ENCODE measurements at regions not wholly inside any gene's neighbourhood (a gene's known extent, or its start where the extent isn't known, plus 50 kb on each side); places are given as distances from the start of the nearest gene placed in this dataset.

DNA sequence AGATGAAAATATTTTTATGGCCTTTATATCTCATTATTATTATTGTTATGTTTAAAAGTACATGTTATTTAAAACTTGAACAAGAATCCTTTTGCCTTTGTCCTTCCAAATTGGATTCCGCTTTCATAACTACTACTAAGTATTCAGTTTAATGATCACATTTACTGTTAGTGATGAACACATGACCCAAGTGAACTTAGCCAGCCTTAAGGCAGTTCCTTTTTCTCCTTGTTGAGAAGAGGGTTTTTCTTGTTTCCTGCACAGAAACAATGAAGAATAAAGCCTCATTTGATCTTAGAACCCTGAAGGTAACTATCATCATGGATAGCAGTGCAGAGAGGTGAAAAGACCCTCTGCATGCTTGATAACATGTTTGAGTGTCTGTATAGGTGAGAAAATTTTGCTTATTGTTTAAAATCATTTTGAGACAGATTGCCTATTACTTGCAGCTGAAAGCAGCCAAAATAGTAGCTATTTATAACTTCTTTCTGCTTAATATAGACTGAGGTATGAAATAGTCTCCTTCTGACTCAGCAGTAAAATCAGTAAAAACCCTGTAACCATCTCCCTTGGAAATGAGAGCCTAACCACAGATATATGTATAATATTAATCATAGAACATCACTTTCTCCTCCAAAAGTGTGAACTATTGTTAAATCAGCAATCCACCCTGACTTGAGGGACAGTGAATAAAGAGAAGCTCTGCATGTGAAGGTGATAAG is 266.2 kb downstream of the SPATA31D1 start (continued):
- TF ChIP-seq, protein P1, sequence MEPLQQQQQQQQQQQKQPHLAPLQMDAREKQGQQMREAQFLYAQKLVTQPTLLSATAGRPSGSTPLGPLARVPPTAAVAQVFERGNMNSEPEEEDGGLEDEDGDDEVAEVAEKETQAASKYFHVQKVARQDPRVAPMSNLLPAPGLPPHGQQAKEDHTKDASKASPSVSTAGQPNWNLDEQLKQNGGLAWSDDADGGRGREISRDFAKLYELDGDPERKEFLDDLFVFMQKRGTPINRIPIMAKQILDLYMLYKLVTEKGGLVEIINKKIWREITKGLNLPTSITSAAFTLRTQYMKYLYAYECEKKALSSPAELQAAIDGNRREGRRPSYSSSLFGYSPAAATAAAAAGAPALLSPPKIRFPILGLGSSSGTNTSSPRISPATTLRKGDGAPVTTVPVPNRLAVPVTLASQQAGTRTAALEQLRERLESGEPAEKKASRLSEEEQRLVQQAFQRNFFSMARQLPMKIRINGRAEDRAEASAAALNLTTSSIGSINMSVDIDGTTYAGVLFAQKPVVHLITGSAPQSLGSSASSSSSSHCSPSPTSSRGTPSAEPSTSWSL (CRISPR knock-in tag; IDR thresholded peaks at IDR 0.05; ENCODE audit: borderline replicate concordance), result no peak
- TF ChIP-seq, protein P2, sequence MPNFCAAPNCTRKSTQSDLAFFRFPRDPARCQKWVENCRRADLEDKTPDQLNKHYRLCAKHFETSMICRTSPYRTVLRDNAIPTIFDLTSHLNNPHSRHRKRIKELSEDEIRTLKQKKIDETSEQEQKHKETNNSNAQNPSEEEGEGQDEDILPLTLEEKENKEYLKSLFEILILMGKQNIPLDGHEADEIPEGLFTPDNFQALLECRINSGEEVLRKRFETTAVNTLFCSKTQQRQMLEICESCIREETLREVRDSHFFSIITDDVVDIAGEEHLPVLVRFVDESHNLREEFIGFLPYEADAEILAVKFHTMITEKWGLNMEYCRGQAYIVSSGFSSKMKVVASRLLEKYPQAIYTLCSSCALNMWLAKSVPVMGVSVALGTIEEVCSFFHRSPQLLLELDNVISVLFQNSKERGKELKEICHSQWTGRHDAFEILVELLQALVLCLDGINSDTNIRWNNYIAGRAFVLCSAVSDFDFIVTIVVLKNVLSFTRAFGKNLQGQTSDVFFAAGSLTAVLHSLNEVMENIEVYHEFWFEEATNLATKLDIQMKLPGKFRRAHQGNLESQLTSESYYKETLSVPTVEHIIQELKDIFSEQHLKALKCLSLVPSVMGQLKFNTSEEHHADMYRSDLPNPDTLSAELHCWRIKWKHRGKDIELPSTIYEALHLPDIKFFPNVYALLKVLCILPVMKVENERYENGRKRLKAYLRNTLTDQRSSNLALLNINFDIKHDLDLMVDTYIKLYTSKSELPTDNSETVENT (CRISPR knock-in tag; IDR thresholded peaks at IDR 0.05), result no peak
- TF ChIP-seq, protein P3, sequence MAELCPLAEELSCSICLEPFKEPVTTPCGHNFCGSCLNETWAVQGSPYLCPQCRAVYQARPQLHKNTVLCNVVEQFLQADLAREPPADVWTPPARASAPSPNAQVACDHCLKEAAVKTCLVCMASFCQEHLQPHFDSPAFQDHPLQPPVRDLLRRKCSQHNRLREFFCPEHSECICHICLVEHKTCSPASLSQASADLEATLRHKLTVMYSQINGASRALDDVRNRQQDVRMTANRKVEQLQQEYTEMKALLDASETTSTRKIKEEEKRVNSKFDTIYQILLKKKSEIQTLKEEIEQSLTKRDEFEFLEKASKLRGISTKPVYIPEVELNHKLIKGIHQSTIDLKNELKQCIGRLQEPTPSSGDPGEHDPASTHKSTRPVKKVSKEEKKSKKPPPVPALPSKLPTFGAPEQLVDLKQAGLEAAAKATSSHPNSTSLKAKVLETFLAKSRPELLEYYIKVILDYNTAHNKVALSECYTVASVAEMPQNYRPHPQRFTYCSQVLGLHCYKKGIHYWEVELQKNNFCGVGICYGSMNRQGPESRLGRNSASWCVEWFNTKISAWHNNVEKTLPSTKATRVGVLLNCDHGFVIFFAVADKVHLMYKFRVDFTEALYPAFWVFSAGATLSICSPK (IDR thresholded peaks at IDR 0.05; ENCODE audit: borderline replicate concordance), result no peak
- TF ChIP-seq, protein P4, sequence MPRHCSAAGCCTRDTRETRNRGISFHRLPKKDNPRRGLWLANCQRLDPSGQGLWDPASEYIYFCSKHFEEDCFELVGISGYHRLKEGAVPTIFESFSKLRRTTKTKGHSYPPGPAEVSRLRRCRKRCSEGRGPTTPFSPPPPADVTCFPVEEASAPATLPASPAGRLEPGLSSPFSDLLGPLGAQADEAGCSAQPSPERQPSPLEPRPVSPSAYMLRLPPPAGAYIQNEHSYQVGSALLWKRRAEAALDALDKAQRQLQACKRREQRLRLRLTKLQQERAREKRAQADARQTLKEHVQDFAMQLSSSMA (CRISPR knock-in tag; IDR thresholded peaks at IDR 0.05), result no peak
- TF ChIP-seq ZNF324 (CRISPR knock-in tag; IDR thresholded peaks at IDR 0.05) (no peak), FOSL1 (tag; conservative IDR thresholded peaks at IDR 0.05) (no peak), STAT5A (IDR thresholded peaks at IDR 0.05; ENCODE audit: borderline replicate concordance, low read length) (no peak), RHOXF2B (CRISPR knock-in tag; conservative IDR thresholded peaks at IDR 0.05) (no peak), ZKSCAN3 (CRISPR knock-in tag; IDR thresholded peaks at IDR 0.05) (no peak), ZBTB1 (CRISPR knock-in tag; IDR thresholded peaks at IDR 0.05; ENCODE audit: borderline replicate concordance, low read depth) (no peak), FOXK2 (conservative IDR thresholded peaks at IDR 0.05 in 1 of 2, IDR thresholded peaks at IDR 0.05 in 1 of 2; ENCODE audit: low read depth in 2 of 2) (no peak), NFXL1 (CRISPR knock-in tag; IDR thresholded peaks at IDR 0.05) (no peak), ZNF507 (tag; conservative IDR thresholded peaks at IDR 0.05) (no peak)
- TF ChIP-seq, protein P5, sequence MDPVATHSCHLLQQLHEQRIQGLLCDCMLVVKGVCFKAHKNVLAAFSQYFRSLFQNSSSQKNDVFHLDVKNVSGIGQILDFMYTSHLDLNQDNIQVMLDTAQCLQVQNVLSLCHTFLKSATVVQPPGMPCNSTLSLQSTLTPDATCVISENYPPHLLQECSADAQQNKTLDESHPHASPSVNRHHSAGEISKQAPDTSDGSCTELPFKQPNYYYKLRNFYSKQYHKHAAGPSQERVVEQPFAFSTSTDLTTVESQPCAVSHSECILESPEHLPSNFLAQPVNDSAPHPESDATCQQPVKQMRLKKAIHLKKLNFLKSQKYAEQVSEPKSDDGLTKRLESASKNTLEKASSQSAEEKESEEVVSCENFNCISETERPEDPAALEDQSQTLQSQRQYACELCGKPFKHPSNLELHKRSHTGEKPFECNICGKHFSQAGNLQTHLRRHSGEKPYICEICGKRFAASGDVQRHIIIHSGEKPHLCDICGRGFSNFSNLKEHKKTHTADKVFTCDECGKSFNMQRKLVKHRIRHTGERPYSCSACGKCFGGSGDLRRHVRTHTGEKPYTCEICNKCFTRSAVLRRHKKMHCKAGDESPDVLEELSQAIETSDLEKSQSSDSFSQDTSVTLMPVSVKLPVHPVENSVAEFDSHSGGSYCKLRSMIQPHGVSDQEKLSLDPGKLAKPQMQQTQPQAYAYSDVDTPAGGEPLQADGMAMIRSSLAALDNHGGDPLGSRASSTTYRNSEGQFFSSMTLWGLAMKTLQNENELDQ (CRISPR knock-in tag; IDR thresholded peaks at IDR 0.05; ENCODE audit: borderline replicate concordance), result no peak

Data from K562 (cell line).